HG03439 (cell line): ENCODE measurements at regions not wholly inside any gene's neighbourhood (a gene's known extent, or its start where the extent isn't known, plus 50 kb on each side); places are given as distances from the start of the nearest gene placed in this dataset.
"Not testable (repeated sequence)": the region's sequence is repeated elsewhere in the genome, so short reads cannot be mapped to it uniquely, and the experiment has no call there.

Experiments used
- ATAC-seq: cut with Tn5 transposase; IDR thresholded peaks from one replicate; pipeline ENCODE4 v1.9.1; 2021; ENCODE audit warnings: mild to moderate bottlenecking, moderate library complexity; ENCODE audit not compliant: unreplicated experiment

DNA sequence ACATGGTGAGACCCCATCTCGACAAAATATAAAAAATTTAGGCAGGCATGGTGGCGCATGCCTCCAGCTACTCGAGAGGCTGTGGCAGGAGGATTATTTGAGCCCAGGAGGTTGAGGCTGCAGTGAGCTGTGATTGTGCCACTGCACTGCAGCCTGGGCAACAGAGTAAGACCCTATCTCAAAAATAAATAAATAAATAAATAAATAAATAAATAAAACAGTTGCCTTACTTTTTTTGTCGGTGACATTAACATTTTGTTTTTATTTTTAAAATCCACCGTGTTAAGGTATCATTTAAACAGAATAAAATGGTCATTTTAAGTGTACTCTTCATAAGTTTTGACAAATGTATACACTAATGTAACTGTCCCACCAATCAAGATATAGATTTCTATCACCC, 57.0 kb downstream of the RASL11A start:
- ATAC-seq, result no peak

GRCh38 chr13:27329210-27329609, 58.6 kb downstream of the RASL11A start:
- ATAC-seq, result no peak

DNA sequence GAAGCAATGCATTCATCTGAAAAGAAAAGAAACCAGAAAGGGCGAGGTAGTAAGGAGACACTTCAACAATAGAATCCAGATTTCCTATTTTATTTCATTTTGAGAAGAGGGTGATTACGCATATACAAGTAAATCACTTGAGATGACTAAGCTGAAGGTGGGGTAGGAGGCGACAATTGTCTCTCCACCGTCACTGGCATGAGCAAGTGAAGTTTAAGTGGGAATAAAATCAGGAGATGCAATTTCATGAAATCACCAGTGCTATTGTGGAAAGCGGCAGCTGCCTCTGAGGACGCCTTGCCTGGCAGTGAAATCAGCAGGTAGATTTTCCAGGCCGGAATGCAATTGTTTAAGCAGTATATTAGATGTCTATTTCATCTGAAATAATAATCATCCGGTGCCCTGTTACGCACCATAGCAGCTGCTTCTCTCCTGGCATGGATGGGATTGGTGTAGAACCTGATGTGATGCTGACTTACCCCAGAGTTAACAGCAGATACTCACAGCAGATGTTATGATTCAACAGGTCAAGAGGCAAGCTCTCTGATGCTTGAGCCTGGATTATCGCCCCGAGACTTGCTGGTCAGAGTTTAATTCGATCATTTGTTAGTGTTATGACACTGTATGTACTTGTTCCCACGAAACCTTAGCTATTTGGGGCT, 64.3 kb downstream of the RASL11A start:
- no peak for ATAC-seq

DNA sequence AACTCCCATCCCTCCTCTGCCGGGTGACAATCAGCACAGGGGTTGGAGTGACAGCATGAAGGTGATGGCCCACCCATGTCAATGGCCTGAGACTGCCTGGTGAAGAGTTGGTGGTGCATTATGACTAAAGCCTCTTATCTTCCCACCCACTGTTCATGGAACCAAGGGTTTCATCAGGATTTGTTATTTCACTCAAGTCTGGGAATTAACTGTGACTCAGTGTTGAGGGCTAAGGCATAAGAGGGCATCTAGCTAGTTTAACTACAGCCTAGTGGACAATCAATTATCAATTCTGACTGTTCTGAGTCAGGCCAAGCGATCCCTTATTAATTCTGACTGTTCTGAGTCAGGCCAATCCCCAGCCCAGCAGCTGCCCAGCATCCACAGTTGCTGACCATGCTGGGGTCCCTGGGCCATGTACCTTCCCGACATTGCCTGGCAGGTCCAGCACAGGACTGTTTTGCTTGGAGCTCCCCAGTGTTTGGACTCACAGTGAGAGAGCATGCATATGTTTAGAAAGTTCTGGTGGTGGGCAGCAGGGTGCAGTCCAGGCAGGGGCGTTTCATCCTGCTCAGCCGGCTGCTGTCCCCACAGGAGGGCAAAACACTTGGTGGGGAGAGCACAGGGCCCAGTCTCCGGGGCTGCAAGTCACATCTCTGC, 65.5 kb downstream of the RASL11A start:
- no peak for ATAC-seq

DNA sequence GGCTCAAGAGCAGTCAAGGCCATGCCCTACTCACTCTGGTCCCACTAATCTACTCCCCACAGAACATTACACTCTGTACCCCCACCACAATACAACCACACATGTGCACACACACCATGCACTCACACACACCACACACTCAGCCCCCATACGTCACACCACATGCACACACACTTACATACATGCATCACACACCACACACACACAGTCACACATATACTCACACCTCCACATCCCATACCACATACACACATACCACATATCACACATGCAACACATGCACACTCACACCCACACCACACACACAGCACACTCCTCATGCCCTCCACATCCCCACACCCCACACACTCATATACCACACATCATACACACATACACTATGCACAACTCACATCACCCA, 67.6 kb downstream of the RASL11A start:
- ATAC-seq, result no peak

GRCh38 chr13:27338816-27339215, 68.2 kb downstream of the RASL11A start:
- no peak for ATAC-seq

- no peak for ATAC-seq
Measured at GRCh38 chr13:27339299-27339698, 68.7 kb downstream of the RASL11A start.

- ATAC-seq, result no peak
Measured at GRCh38 chr13:27341616-27342015, 71.0 kb downstream of the RASL11A start.

DNA sequence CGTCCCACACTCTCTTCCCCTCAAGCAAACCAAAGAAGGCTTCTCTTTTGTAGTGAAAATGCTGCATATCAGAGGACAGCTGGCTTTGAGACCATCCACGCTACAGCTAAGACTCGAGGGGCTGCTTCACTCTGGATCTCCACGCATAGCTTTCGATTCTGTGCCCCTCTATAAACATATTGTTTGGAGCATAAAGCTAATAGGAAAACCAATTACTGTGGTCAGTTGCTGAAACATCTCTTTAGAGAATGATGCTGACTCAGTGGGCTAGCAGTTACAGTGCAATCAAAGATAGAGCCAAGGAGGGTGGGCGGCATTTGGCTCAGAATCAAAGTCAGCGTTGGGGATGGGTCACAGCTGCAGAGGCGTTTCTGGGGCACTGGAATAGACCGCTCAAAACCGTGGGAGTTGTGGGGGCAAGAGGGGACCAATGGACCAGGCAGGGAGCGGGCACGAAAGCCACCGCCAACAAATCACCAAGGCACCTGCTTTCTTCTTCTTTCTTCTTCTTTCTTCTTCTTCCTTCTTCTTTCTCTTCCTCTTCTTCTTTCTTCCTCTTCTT, 76.7 kb downstream of the RASL11A start:
- no peak for ATAC-seq

- no peak for ATAC-seq
Measured at GRCh38 chr13:27348461-27348860, 76.0 kb upstream of the GTF3A start.

- no peak for ATAC-seq
Measured at GRCh38 chr13:27349458-27349857, 75.0 kb upstream of the GTF3A start.

DNA sequence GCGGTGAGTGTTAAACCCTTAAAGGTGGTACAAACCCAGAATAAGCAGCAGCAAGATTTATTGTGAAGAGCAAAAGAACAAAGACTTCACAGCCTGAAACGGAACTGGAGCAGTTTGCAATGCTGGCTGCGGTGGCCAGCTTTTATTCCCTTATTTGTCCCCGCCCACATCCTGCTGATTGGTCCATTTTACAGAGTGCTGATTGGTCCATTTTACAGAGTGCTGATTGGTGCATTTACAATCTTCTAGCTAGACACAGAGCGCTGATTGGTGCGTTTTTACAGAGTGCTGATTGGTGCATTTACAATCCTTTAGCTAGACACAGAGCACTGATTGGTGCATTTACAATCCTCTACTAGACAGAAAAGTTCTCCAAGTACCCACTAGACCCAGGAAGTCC, 73.6 kb upstream of the GTF3A start:
- ATAC-seq, result not testable (repeated sequence)

DNA sequence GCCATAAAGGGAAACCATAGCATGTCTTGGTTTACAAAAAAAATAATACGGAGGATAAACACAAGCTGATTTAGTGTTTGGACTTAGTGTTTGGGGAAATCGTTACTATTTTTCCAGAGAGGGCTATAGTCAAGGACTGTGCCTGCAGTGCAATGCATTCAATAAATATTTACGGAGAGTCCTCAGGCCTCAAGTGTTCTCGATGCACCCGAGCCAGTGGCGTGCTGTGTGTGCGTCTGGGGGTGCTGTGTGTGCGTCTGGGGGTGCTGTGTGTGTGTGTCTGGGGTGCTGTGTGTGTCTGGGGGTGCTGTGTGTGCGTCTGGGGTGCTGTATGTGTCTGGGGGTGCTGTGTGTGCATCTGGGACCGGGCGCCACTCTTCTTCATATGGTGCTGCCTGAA, 71.7 kb upstream of the GTF3A start:
- no peak for ATAC-seq

GRCh38 chr13:27353166-27353583, 71.2 kb upstream of the GTF3A start:
- peak; percentile 91 for ATAC-seq

- ATAC-seq, result no peak
Measured at GRCh38 chr13:27353708-27354107, 70.7 kb upstream of the GTF3A start.

- no peak for ATAC-seq
Measured at GRCh38 chr13:27354379-27354778, 70.0 kb upstream of the GTF3A start.

DNA sequence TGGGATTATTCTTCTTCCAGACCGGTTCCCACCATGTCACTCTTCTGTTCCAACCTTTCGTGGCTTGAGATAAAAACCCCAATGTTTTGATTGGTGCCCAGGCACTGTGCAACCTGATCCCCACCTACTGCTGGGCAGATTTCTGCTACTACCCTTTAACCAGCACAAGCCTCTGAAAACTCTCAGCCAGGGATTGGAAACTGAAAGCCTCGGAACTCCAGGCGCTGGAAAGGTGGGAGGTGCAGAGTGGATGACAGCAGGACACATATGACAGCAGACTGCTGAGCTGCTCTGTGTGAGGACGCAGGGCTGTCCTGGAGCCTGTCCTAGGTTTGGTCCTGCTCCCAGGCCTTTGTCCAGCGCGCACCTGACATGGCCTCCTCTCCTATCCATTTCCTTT, 68.5 kb upstream of the GTF3A start:
- no peak for ATAC-seq

DNA sequence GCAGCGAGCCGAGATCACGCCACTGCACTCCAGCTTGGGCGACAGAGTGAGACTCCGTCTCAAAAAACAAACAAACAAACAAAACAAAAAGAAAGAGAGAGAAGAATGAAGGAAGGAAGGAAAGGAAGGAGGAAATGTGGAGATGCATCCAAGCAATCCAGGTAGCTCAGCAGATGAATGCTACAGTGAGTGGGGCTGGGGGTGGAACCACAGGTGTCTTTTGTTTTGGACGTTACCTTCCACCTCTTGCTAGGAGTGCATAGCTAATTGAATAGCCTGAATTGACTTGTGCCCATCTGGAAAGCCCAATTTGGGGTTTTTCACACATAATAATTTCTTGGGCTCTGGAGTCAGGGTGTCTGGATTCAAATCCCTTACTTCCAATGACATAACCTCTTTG, 66.0 kb upstream of the GTF3A start:
- no peak for ATAC-seq

DNA sequence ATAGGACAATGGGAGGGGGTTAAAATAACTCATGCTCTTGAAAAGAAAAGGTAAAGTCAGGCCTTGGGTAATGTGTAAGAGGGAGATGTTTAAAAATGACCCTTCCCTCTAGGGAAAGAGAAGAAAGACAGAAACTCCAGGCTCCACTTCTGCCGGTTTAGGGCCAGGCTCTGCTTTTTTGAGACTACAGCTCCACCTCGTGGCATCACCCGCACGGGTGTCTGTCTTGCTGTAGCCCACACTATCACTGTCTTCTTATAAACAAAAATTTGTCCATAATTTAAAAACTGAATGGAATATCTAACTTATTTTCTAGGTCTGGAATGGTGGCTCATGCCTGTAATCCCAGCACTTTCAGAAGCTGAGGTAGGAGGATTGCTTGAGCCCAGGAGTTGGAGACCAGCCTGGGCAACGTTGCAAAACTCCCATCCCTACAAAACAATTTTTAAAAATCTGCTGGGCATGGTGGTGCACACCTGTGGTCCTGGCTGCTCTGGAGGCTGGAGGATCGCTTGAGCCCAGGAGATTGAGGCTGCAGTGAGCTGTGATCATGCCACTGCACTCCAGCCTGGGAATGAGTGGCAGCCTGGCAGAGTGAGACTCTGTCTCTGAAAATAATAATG, 65.1 kb upstream of the GTF3A start:
- peak; percentile 49 for ATAC-seq

GRCh38 chr13:27360562-27360961, 63.9 kb upstream of the GTF3A start:
- ATAC-seq, result no peak

- ATAC-seq, result peak; percentile 70
Measured at GRCh38 chr13:27362064-27362751, 62.2 kb upstream of the GTF3A start.
